ENCODE measurements at regions not wholly inside any gene's neighbourhood (a gene's known extent, or its start where the extent isn't known, plus 50 kb on each side); places are given as distances from the start of the nearest gene placed in this dataset.

- Histone ChIP-seq H2BK120ac (replicated peaks; ENCODE audit: low read depth, low read length) (no peak overlapping the region), H4K91ac (replicated peaks; ENCODE audit: insufficient read length, low read length) (no peak overlapping the region), H3K4me2 (ENCODE audit: insufficient read depth in 1 of 2, low read depth in 2 of 2, low read length in 2 of 2) (no peak overlapping the region), H2AK5ac (ENCODE audit: low read depth, low read length) (no peak overlapping the region), H3K79me2 (ENCODE audit: control insufficient read depth in 1 of 2, insufficient read depth in 2 of 2, low read length in 2 of 2) (no peaks in the 10 kb centered on the region), H3K9ac (replicated peaks in 1 of 4; ENCODE audit: extremely low read depth in 1 of 4, low read depth in 3 of 4, low read length in 3 of 4) (no peak overlapping the region), H2BK20ac (ENCODE audit: low read length) (no peak overlapping the region), H3K14ac (ENCODE audit: insufficient read length) (no peak overlapping the region), H3K4ac (replicated peaks; ENCODE audit: insufficient read length, low read depth, low read length) (no peak overlapping the region), H4K8ac (ENCODE audit: extremely low read depth, insufficient read depth, low read length) (no peak overlapping the region), H3K4me3 (ENCODE audit: extremely low read depth in 1 of 4, insufficient read depth in 2 of 4, low read depth in 3 of 4, low read length in 4 of 4) (no peak overlapping the region), H4K20me1 (replicated peaks in 1 of 2; ENCODE audit: control insufficient read depth in 1 of 2, insufficient read depth in 2 of 2, low read length in 2 of 2) (no peaks in the 10 kb centered on the region), H3K9me3 (ENCODE audit: insufficient read depth in 2 of 2, low read depth in 1 of 2, low read length in 1 of 2) (peaks cover 0 to 7% of the 10 kb centered on the region in 2 experiments; a peak in 2 of 4 replicates), H3K36me3 (ENCODE audit: control insufficient read depth in 2 of 4, insufficient read depth in 4 of 4, low read length in 3 of 4) (no peaks in the 10 kb centered on the region), H3K56ac (replicated peaks; ENCODE audit: insufficient read length, low read depth, low read length) (no peak overlapping the region), H2BK15ac (ENCODE audit: low read length) (no peak overlapping the region), H3K4me1 (replicated peaks in 1 of 4; ENCODE audit: control insufficient read depth in 3 of 4, insufficient read depth in 4 of 4, low read length in 3 of 4) (no peaks in the 10 kb centered on the region), H2BK5ac (ENCODE audit: low read depth, low read length) (no peak overlapping the region), H3K23ac (ENCODE audit: insufficient read length) (no peak overlapping the region), H2BK12ac (ENCODE audit: low read depth, low read length) (no peak overlapping the region), H3K23me2 (ENCODE audit: low read depth, low read length) (no peaks in the 10 kb centered on the region), H3K79me1 (ENCODE audit: low read depth, low read length) (no peaks in the 10 kb centered on the region), H3K18ac (ENCODE audit: extremely low read depth, low read length) (no peak overlapping the region), H3K27me3 (replicated peaks in 1 of 4; ENCODE audit: control insufficient read depth in 3 of 4, extremely low read depth in 1 of 4, insufficient read depth in 3 of 4, low read length in 3 of 4) (no peaks in the 10 kb centered on the region), H3K27ac (ENCODE audit: low read depth, low read length) (no peak overlapping the region), H2AFZ (ENCODE audit: low read length) (no peak overlapping the region), H4K5ac (ENCODE audit: insufficient read length, low read depth, low read length) (no peak overlapping the region)
- FAIRE-seq: no peak
- DNase-seq (ENCODE audit: low read depth in 1 of 2, low spot score in 2 of 2): no peak
- ChIA-PET CTCF (ENCODE audit: partially characterized antibody) (interaction anchor here (0.7 to 1.7 kb wide), 3 partner anchors 9 to 330 kb away, joined by 3 to 7 read pairs (median 3); no protein-coding TSS in a partner anchor), POLR2A (ENCODE audit: partially characterized antibody) (interaction anchor here (1.6 kb wide), 1 partner anchor 281 kb away, joined by 5 read pairs; no protein-coding TSS in a partner anchor)
- TF ChIP-seq ATF2 (IDR thresholded peaks at IDR 0.05; ENCODE audit: low read length): no peak
- TF ChIP-seq ZNF274 (IDR thresholded peaks at IDR 0.05; ENCODE audit: borderline replicate concordance, extremely low read depth, low read length): no peak
- TF ChIP-seq SAP30 (IDR thresholded peaks at IDR 0.05; ENCODE audit: insufficient read depth, insufficient replicate concordance, low read length): no peak
- TF ChIP-seq TCF12 (IDR thresholded peaks at IDR 0.05; ENCODE audit: low read depth, low read length): no peak
- no peak for TF ChIP-seq RXRA (IDR thresholded peaks at IDR 0.05; ENCODE audit: insufficient read depth, low read depth, low read length)
- no peak for TF ChIP-seq EZH2 (IDR thresholded peaks at IDR 0.05; ENCODE audit: low read depth, low read length, severe bottlenecking)
- TF ChIP-seq HDAC2 (IDR thresholded peaks at IDR 0.05; ENCODE audit: borderline replicate concordance in 1 of 2, low read depth in 2 of 2, low read length in 2 of 2): no peak
- no peak for TF ChIP-seq MAX (IDR thresholded peaks at IDR 0.05)
- no peak for TF ChIP-seq GABPA (IDR thresholded peaks at IDR 0.05; ENCODE audit: borderline replicate concordance, insufficient read depth, low read length)
- TF ChIP-seq SP4 (IDR thresholded peaks at IDR 0.05; ENCODE audit: low read length): no peak
- TF ChIP-seq EP300 (IDR thresholded peaks at IDR 0.05; ENCODE audit: borderline replicate concordance in 1 of 2, low read depth in 2 of 2, low read length in 2 of 2): no peak
These were observed 173.1 kb downstream of the SLC38A4 start for GRCh38 chr12:46652692-46653091.
